M059J (cell line): ENCODE measurements at regions not wholly inside any gene's neighbourhood (a gene's known extent, or its start where the extent isn't known, plus 50 kb on each side); places are given as distances from the start of the nearest gene placed in this dataset.
"Not testable (repeated sequence)": the region's sequence is repeated elsewhere in the genome, so short reads cannot be mapped to it uniquely, and the experiment has no call there.

Experiments
- DNase-seq: peaks from one replicate; pipeline ENCODE4 v3.0.0-alpha.2; 2012; ENCODE audit warnings: low read depth

- peak; percentile 85 for DNase-seq
Measured at GRCh38 chr12:67456431-67456901, 187.3 kb downstream of the CAND1 start.

- DNase-seq, result no peak
Measured at GRCh38 chr12:67457136-67457535, 188.0 kb downstream of the CAND1 start.

- DNase-seq, result no peak
Measured at GRCh38 chr12:67457778-67458665, 188.9 kb downstream of the CAND1 start.

GRCh38 chr12:67459173-67459572 is 189.4 kb upstream of the DYRK2 start:
- DNase-seq, result no peak

GRCh38 chr12:67459578-67459977 is 189.0 kb upstream of the DYRK2 start:
- DNase-seq, result no peak

GRCh38 chr12:67460388-67460787 is 188.2 kb upstream of the DYRK2 start:
- no peak for DNase-seq

- peak; percentile 72 for DNase-seq
Measured at GRCh38 chr12:67468549-67469245, 179.8 kb upstream of the DYRK2 start.

GRCh38 chr12:67469666-67470065 is 178.9 kb upstream of the DYRK2 start:
- DNase-seq, result no peak

- DNase-seq, result no peak
Measured at GRCh38 chr12:67471810-67472209, 176.7 kb upstream of the DYRK2 start.

- DNase-seq, result no peak
Measured at GRCh38 chr12:67472539-67472938, 176.0 kb upstream of the DYRK2 start.

- peak; percentile 66 for DNase-seq
Measured at GRCh38 chr12:67474934-67475620, 173.5 kb upstream of the DYRK2 start.

- peak; percentile 92 for DNase-seq
Measured at GRCh38 chr12:67475725-67476124, 172.8 kb upstream of the DYRK2 start.

- peak; percentile 66 for DNase-seq
Measured at GRCh38 chr12:67477681-67478265, 170.8 kb upstream of the DYRK2 start.

GRCh38 chr12:67482751-67483661 is 165.5 kb upstream of the DYRK2 start:
- peak; percentile 66 for DNase-seq

- DNase-seq, result peak; percentile 26
Measured at GRCh38 chr12:67483871-67484554, 164.5 kb upstream of the DYRK2 start.

- peak; percentile 21 for DNase-seq
Measured at GRCh38 chr12:67484791-67485480, 163.6 kb upstream of the DYRK2 start.

- DNase-seq, result no peak
Measured at GRCh38 chr12:67486671-67487070, 161.9 kb upstream of the DYRK2 start.

GRCh38 chr12:67488349-67488748 is 160.2 kb upstream of the DYRK2 start:
- DNase-seq, result not testable (repeated sequence)

GRCh38 chr12:67489007-67489406 is 159.5 kb upstream of the DYRK2 start:
- DNase-seq, result no peak

- no peak for DNase-seq
Measured at GRCh38 chr12:67496581-67496980, 152.0 kb upstream of the DYRK2 start.
